ENCODE measurements at regions not wholly inside any gene's neighbourhood (a gene's known extent, or its start where the extent isn't known, plus 50 kb on each side); places are given as distances from the start of the nearest gene placed in this dataset.

GRCh38 chr2:200042102-200042735 lies 86.8 kb downstream of the MAIP1 start:
- H3K4me3 ChIP-seq (ENCODE audit: low read depth, low read length) = no peak overlapping the region
- no peak for TF ChIP-seq CTCF (conservative IDR thresholded peaks at IDR 0.05; ENCODE audit: low read depth, low read length)
- no peak for DNase-seq (ENCODE audit: low read depth)

- DNase-seq (ENCODE audit: low read depth) = no peak
- TF ChIP-seq CTCF (conservative IDR thresholded peaks at IDR 0.05; ENCODE audit: low read depth, low read length) = no peak
- H3K4me3 ChIP-seq (ENCODE audit: low read depth, low read length) = no peak overlapping the region
Observed at GRCh38 chr2:200042944-200043343, 87.6 kb downstream of the MAIP1 start.

GRCh38 chr2:200044453-200044852 lies 89.1 kb downstream of the MAIP1 start:
- no peak for DNase-seq (ENCODE audit: low read depth)
- no peak overlapping the region for H3K4me3 ChIP-seq (ENCODE audit: low read depth, low read length)
- TF ChIP-seq CTCF (conservative IDR thresholded peaks at IDR 0.05; ENCODE audit: low read depth, low read length) = no peak

- TF ChIP-seq CTCF (conservative IDR thresholded peaks at IDR 0.05; ENCODE audit: low read depth, low read length) = no peak
- DNase-seq (ENCODE audit: low read depth) = no peak
- no peak overlapping the region for H3K4me3 ChIP-seq (ENCODE audit: low read depth, low read length)
Observed at GRCh38 chr2:200048421-200048820, 93.0 kb downstream of the MAIP1 start.

GRCh38 chr2:200049086-200049485 lies 93.7 kb downstream of the MAIP1 start:
- DNase-seq (ENCODE audit: low read depth) = no peak
- H3K4me3 ChIP-seq (ENCODE audit: low read depth, low read length) = no peak overlapping the region
- TF ChIP-seq CTCF (conservative IDR thresholded peaks at IDR 0.05; ENCODE audit: low read depth, low read length) = no peak

GRCh38 chr2:200050921-200051610 lies 95.7 kb downstream of the MAIP1 start:
- no peak overlapping the region for H3K4me3 ChIP-seq (ENCODE audit: low read depth, low read length)
- no peak for DNase-seq (ENCODE audit: low read depth)
- no peak for TF ChIP-seq CTCF (conservative IDR thresholded peaks at IDR 0.05; ENCODE audit: low read depth, low read length)

GRCh38 chr2:200051611-200051945 lies 96.2 kb downstream of the MAIP1 start:
- no peak for DNase-seq (ENCODE audit: low read depth)
- H3K4me3 ChIP-seq (ENCODE audit: low read depth, low read length) = no peak overlapping the region
- no peak for TF ChIP-seq CTCF (conservative IDR thresholded peaks at IDR 0.05; ENCODE audit: low read depth, low read length)
